Forelimb muscle (tissue), 1 donor: ENCODE measurements at regions not wholly inside any gene's neighbourhood (a gene's known extent, or its start where the extent isn't known, plus 50 kb on each side); places are given as distances from the start of the nearest gene placed in this dataset.
A peak's percentile ranks its signal among the peaks of the same experiment; 100 is the strongest.

Source experiments
- DNase-seq: peaks from one replicate; pipeline ENCODE4 v3.0.0-alpha.2; 2013; ENCODE audit warnings: low read depth

GRCh38 chrX:144791298-144791697, 456.0 kb upstream of the SPANXN1 start:
- DNase-seq = no peak

- DNase-seq = no peak
Measured at GRCh38 chrX:144798972-144799371, 448.3 kb upstream of the SPANXN1 start.

GRCh38 chrX:144801786-144802185, 445.5 kb upstream of the SPANXN1 start:
- no peak for DNase-seq

- DNase-seq = no peak
Measured at GRCh38 chrX:144809025-144809424, 438.3 kb upstream of the SPANXN1 start.

- no peak for DNase-seq
Measured at GRCh38 chrX:144810539-144810938, 436.8 kb upstream of the SPANXN1 start.

GRCh38 chrX:144819406-144819805, 427.9 kb upstream of the SPANXN1 start:
- DNase-seq = no peak

- no peak for DNase-seq
Measured at GRCh38 chrX:144840616-144841015, 406.7 kb upstream of the SPANXN1 start.

GRCh38 chrX:144849141-144849540, 398.2 kb upstream of the SPANXN1 start:
- no peak for DNase-seq

- DNase-seq = no peak
Measured at GRCh38 chrX:144896323-144896722, 351.0 kb upstream of the SPANXN1 start.

- DNase-seq = peak; percentile 16
Measured at GRCh38 chrX:144901521-144901920, 345.8 kb upstream of the SPANXN1 start.

- DNase-seq = no peak
Measured at GRCh38 chrX:144916785-144917184, 330.5 kb upstream of the SPANXN1 start.

GRCh38 chrX:144918936-144919335, 328.4 kb upstream of the SPANXN1 start:
- no peak for DNase-seq

- DNase-seq = peak; percentile 55
Measured at GRCh38 chrX:144946666-144947065, 300.6 kb upstream of the SPANXN1 start.
